ENCODE measurements at regions not wholly inside any gene's neighbourhood (a gene's known extent, or its start where the extent isn't known, plus 50 kb on each side); places are given as distances from the start of the nearest gene placed in this dataset.
"Not testable (repeated sequence)": the region's sequence is repeated elsewhere in the genome, so short reads cannot be mapped to it uniquely, and the experiment has no call there.

DNA sequence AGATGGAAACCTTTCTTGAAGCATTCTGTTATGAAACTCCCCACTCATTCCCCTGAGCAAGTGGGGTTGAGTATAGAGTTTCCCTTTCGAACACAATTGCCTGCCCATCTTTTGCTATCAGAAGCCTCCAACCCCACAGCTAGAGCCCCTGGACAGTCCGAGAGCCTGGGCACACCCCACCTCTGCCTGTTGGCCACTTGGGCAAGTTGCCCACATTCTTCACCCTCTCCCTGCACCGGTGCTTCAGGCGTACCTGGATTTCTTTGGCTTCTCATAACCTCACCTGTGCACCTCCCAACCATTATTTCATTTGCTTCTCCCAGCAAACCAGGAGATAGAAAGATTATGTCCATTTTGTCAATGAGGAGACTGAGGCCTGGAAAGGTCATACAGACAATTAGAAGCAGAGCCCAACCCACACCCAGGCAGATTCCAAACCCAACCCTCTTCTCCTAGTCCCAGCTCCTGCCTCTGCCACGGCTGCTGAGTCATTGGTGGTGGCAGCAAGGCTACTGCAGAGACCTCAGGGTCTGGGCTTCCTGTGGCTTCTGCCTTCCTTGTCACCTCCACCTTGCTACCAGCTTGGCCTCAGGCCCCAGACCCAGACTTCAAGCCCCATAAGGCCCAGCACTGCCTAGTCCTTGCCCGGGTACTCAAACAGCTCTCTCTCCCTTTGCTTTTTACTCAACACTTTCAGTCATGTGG is 118.7 kb upstream of the ZBTB40 start:
- H3K36me3 ChIP-seq (ENCODE audit: control insufficient read depth, insufficient read depth, low read length): no peaks in the 10 kb centered on the region
- DNase-seq (ENCODE audit: low read depth): no peak
- FAIRE-seq: no peak
- H3K4me3 ChIP-seq (ENCODE audit: low read depth, low read length): no peak overlapping the region
- H3K27me3 ChIP-seq (ENCODE audit: control insufficient read depth, insufficient read depth, low read length): peaks cover 5% of the 10 kb centered on the region
- TF ChIP-seq, protein P1, sequence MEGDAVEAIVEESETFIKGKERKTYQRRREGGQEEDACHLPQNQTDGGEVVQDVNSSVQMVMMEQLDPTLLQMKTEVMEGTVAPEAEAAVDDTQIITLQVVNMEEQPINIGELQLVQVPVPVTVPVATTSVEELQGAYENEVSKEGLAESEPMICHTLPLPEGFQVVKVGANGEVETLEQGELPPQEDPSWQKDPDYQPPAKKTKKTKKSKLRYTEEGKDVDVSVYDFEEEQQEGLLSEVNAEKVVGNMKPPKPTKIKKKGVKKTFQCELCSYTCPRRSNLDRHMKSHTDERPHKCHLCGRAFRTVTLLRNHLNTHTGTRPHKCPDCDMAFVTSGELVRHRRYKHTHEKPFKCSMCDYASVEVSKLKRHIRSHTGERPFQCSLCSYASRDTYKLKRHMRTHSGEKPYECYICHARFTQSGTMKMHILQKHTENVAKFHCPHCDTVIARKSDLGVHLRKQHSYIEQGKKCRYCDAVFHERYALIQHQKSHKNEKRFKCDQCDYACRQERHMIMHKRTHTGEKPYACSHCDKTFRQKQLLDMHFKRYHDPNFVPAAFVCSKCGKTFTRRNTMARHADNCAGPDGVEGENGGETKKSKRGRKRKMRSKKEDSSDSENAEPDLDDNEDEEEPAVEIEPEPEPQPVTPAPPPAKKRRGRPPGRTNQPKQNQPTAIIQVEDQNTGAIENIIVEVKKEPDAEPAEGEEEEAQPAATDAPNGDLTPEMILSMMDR (IDR thresholded peaks at IDR 0.05; ENCODE audit: insufficient read depth, low read length, severe bottlenecking): no peak

DNA sequence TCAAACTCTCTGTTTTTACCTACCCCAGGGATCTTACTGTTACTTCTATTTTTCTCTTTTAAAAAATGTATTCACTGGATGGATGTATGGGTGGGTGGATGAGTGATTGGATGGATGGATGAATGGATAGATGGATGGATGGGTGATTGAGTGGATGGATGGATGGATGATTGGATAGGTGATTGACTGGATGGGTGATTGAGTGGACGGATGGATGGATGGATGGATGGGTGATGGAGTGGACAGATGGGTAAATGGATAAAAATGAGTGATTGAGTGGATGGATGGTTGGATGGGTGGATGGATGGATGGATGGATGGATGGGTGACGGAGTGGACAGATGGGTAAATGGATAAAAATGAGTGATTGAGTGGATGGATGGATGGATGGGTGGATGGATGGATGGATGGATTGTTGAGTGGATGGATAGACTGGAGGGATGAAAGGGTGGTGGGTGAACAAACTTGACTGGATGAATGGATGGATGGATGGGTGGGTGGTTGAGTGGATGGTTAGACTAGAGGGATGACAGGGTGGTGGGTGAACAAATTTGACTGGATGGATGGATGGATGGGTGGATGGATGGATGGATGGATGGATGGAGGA is 118.0 kb upstream of the ZBTB40 start:
- peaks cover 2% of the 10 kb centered on the region for H3K27me3 ChIP-seq (ENCODE audit: control insufficient read depth, insufficient read depth, low read length)
- H3K4me3 ChIP-seq (ENCODE audit: low read depth, low read length): no peak overlapping the region
- TF ChIP-seq, protein P1 (IDR thresholded peaks at IDR 0.05; ENCODE audit: insufficient read depth, low read length, severe bottlenecking): no peak
- FAIRE-seq (no peak), DNase-seq (ENCODE audit: low read depth) (no peak)
- H3K36me3 ChIP-seq (ENCODE audit: control insufficient read depth, insufficient read depth, low read length): no peaks in the 10 kb centered on the region

GRCh38 chr1:22334860-22335550 is 116.6 kb upstream of the ZBTB40 start:
- FAIRE-seq (no peak), DNase-seq (ENCODE audit: low read depth) (no peak)
- H3K27me3 ChIP-seq (ENCODE audit: control insufficient read depth, insufficient read depth, low read length): peaks cover under 1% of the 10 kb centered on the region
- TF ChIP-seq, protein P1 (IDR thresholded peaks at IDR 0.05; ENCODE audit: insufficient read depth, low read length, severe bottlenecking): no peak
- no peaks in the 10 kb centered on the region for H3K36me3 ChIP-seq (ENCODE audit: control insufficient read depth, insufficient read depth, low read length)
- no peak overlapping the region for H3K4me3 ChIP-seq (ENCODE audit: low read depth, low read length)

- FAIRE-seq; H3K36me3 ChIP-seq (ENCODE audit: control insufficient read depth, insufficient read depth, low read length); H3K27me3 ChIP-seq (ENCODE audit: control insufficient read depth, insufficient read depth, low read length); DNase-seq (ENCODE audit: low read depth); H3K4me3 ChIP-seq (ENCODE audit: low read depth, low read length): not testable (repeated sequence)
Observed at GRCh38 chr1:22336274-22336673, 115.4 kb upstream of the ZBTB40 start.

GRCh38 chr1:22336696-22337545 is 114.7 kb upstream of the ZBTB40 start:
- H3K4me3 ChIP-seq (ENCODE audit: low read depth, low read length); H3K36me3 ChIP-seq (ENCODE audit: control insufficient read depth, insufficient read depth, low read length); FAIRE-seq; DNase-seq (ENCODE audit: low read depth); H3K27me3 ChIP-seq (ENCODE audit: control insufficient read depth, insufficient read depth, low read length): not testable (repeated sequence)

- FAIRE-seq (no peak), DNase-seq (ENCODE audit: low read depth) (no peak)
- H3K36me3 ChIP-seq (ENCODE audit: control insufficient read depth, insufficient read depth, low read length): no peaks in the 10 kb centered on the region
- TF ChIP-seq, protein P1 (IDR thresholded peaks at IDR 0.05; ENCODE audit: insufficient read depth, low read length, severe bottlenecking): no peak
- H3K27me3 ChIP-seq (ENCODE audit: control insufficient read depth, insufficient read depth, low read length): peaks cover 9% of the 10 kb centered on the region
- no peak overlapping the region for H3K4me3 ChIP-seq (ENCODE audit: low read depth, low read length)
Observed at GRCh38 chr1:22338071-22338765, 113.4 kb upstream of the ZBTB40 start.
